Stimulated activated CD8-positive, alpha-beta memory T cell treated with anti-CD3 and anti-CD28 coated beads, Interleukin-15, amount 100 ng/mL, for 4 hours (primary cell): ENCODE measurements at regions not wholly inside any gene's neighbourhood (a gene's known extent, or its start where the extent isn't known, plus 50 kb on each side); places are given as distances from the start of the nearest gene placed in this dataset.

Source experiments
- DNase-seq, 2 donors: peaks; one replicate each; pipeline ENCODE4 v3.0.0-alpha.2; 2020; ENCODE audit warnings: low read depth in 2 of 2

DNA sequence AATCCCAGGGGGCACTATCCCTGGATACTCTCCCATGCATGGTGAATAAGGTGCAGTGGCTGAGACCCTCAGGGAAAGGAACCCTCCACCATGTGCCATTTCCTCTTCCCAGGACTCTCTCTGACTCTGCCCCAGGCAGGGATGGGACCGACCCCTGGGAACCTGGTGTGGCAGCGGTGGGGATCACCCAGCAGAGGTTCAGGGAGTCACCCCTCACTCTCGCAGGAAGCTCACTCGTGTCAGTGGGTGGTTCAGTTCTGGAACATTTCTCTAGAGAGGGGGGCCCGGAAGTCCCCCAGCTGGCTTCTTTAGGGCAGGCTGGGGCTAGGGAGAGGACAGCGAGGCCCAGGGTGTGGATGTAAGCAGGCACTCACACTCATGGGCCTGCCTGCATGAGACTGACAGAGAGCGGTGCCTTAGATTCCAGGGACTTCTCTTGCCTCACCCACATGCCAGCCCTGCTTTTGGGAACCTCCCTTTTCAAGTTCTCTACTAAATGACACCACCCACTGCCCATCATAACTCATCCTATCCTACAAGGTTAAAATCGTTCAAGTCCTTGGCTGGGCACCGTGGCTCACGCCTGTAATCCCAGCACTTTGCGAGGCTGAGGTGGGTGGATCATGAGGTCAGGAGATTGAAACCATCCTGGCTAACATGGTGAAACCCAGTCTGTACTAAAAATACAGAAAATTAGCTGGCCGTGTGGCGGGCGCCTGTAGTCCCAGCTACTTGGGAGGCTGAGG is 109.7 kb upstream of the SDK2 start:
- DNase-seq = no peak

DNA sequence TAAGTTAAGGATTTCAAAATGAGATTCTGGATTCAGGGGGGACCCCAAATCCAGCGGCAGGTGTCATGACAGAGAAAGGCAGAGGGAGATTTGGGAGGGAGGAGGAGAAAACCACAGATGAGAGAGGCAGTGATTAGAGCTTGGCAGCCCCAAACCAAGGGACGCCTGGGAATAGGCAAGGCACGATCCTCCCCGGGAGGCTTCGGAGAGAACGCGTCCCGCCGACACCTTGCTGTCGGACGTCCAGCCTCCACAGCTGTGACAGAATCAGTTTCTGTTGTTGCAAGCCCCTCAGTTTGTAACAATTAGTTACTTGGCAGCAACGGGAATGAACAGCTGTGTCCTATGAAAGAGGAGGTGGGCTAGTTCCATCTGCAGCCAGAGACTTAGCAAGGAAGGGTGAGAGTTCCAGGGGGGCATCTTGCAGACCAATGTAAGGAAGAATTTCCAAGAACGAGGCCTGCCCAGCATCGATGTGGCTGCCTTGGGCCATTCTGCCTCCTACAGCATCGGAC is 110.7 kb upstream of the SDK2 start:
- DNase-seq = no peak

DNA sequence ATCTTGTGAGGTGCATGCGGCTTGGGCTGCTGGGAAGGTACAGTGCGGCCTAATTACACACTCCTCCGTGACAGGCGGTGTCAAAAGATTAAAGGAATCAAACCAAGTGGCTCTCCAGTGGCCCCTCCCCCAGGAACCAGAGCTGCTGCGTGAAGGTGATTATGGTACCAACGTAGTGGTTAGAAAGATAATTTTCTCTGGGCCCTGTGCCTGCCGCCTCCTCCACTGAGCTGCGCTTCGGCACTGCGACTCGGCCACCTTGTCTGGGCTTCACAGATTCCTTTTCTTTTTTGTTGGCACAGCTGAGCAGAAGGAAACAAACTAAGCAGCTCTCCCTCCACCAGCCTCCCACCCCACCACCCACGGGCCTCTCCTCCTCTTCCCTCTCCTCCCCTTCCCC is 113.2 kb upstream of the SDK2 start:
- DNase-seq = no peak

DNA sequence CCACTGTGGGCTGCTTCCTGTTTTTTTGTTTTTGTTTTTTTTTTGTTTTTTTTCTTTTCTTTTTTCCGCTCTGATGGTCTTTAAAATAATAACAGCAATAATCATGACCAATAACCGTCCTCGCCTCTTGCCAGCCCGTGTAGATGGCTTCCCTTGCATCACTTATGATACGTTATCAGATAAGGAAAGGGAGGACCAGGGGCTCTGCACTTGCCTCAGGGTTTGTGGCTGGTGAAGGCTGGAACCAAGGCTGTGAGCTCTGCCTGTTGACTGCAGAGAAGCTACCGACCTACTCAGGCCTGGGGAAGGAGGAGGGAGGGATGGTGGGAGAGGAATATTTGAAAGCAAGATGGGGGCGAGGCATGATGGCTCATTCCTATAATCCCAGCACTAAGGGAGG is 114.0 kb upstream of the SDK2 start:
- DNase-seq = no peak

DNA sequence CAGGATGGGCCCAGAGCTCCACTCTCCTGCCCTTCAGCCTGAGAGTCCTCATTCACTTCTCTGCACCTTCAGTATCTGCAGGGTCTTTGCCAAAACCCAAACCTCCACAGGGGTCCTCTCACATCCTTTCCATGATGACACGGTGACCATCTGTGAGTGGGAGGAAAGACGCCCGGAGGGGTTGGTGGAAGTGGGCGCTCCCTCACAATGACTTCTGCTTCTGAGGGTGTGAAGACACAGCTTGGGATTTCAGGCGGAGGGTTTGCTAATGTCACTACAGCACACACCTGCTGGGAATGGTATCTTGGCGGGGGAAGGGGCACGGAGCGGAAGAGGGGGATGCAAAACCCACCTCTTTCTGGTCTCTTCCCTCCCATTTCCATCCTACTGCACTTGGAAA is 115.1 kb upstream of the SDK2 start:
- DNase-seq = no peak

DNA sequence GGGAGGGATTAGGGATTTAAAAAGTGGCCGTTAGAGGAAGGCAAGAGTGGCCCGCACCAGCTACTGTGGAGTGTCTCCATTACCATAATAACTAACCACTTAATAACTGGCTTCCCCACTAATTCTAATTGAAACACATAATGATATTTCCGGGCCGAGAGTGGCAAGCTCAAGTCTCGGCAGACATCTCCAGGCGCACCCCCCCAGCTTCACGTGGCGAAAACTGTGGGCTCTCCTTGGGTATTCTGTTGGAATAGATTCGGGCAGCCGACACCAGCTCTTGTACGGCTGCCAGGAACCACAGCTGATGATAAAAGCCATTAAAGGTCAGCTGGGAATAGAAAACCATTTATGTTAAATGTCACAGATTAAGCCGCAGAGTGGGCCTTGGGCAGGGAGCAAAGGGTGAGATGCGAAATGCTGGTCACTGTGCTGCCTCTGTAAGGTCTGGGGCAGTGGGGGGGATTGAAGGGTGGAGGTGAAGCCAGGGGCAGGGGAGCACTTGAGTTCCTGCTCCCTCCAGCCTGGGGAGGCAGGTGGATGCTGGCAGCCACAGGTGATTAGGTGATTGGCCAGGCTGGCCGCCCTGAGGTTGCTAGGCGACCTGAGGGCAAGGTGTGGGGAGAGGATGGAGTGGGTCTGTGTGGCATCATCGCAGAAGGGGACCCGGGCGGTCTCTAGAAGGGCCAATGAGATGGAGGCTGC is 115.6 kb upstream of the SDK2 start:
- no peak for DNase-seq

DNA sequence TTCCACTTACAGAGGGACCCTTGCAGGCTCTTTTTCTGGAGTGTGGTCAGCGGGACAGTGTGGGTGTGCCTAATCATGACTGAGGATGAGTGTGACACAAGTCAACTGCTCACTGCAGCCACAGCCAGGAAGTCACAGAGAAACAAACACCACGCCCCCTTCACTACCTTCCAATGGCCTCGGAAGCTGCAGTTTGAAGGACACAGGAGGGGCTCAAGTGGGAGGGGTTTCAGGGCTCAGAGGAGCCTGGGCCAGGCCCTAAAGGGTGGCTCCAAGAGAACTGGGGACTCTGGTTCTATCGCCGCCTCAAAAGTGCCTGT is 116.2 kb upstream of the SDK2 start:
- no peak for DNase-seq

DNA sequence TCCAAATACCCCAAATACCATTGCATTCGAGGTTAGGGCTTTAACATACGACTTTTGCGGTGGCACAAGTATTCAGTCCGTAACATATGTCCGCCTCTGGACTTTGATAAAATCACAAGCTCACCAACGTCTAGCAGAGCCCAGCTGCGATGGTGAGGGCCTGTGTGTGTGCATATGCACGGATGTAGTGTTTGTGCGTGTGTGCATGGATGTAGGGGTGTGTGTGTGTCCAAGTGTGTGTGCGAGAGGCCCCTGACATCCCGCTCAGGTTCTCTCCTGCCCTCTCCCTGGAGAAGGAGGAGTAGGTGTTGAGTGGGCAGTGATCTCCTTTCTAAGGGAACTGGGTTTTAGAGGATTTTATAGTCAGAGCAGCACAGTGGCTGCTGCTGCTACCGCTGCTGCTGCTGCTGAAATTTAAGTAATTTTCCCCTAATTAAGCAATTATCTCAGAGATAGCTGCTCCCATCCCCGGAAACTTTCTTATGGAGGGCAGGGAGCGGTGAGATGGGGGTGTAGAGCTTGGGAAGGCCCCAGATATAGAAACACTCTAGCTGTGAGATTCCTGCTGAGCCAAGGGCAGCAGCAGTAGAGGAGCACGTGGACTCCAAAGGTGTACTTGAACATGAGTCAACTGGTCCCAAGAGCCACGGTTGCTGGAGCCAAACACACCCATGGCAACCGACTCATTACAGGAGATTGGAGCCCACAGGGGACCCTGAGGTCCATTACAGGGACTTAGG is 121.7 kb upstream of the SDK2 start:
- no peak for DNase-seq

DNA sequence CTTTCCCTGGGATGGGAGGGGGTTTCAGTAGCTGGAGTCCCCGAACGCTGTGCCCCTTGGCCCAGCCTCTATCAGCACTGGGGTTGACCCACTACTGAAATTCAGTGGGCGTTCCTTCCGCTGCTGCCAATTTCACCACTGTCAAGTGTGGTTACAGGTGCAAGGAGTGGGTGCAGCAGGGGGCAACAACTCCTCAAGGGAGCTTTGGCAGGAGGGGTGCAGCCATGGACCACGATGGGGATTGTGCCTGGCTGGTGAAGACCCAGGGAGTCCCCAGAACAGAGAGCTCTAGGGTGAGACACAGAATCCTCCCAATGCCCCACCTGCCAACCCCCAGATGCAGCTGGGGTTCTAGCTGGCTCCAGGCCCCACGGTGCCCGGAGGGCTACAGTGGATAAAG is 123.5 kb upstream of the SDK2 start:
- no peak for DNase-seq

DNA sequence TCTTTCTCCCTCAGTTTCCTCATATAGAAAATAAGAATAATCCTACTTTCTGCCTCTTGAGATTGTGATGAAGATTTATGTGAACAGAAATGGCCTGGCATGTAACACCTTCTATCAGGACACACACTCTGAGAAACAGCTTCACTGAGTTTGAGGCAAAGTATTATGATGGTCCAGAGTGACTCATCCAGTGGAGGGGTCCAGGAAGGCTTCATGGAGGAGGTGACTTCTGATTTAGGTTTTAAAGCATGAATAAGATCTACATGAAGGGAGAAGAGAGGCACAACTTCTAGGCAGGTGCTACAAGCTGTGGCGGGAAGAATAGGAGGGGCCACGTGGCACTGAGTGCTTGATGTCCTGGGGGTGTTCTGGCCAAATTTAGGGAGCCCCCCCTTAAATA is 124.4 kb upstream of the SDK2 start:
- no peak for DNase-seq

DNA sequence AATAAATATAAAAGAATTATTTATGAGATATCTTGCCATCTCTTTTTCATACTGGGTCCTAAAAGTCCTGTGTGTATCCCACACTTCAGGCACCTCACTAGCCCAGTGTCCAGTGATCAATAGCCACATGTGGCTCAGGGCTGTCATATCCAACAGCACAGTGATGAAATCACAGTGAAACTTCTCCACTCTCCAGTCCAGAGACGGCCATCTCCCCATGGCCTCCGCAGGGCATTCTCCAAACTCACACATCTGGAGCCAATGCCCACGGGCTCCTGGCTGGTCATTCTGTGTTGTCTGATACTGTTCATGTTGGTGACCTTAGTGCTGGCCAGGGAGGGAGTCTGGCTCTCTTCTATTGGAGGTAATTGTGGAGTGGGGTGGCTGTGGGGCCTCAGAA is 125.2 kb upstream of the SDK2 start:
- no peak for DNase-seq

DNA sequence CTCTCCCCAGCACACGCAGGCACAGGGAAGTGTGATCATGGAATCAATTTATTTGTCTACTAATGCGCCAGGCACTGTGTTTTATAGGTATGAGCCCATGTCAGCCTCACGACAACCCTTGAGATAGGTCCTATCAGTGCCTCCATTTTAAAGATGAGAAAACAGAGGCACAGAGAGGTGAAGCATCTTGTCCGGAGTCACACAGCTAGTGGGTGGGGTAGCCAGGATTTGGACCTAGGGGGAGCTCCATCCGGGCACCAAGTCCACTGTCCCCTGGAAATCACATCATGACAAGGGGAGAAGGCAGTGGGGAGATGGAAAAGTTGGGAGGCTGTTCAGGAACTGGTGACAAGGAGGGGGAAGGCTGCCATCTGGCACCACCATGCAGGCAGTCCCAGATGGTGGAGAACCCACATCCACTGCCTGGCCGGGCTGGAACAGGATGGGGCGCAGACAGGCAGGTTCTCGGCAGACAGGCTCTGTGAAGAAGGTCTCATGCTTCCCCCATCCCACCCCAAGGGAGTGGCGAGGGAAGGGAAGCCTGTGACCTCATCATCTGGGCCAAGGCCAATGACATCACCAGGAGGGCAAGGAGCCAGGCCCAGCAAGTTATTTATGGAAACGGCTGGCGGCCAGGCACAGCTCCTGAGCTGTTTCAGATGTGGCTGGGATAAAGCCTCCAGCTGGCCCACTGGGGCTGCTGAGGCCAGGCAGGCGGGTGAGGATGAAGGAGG is 126.0 kb upstream of the SDK2 start:
- no peak for DNase-seq

DNA sequence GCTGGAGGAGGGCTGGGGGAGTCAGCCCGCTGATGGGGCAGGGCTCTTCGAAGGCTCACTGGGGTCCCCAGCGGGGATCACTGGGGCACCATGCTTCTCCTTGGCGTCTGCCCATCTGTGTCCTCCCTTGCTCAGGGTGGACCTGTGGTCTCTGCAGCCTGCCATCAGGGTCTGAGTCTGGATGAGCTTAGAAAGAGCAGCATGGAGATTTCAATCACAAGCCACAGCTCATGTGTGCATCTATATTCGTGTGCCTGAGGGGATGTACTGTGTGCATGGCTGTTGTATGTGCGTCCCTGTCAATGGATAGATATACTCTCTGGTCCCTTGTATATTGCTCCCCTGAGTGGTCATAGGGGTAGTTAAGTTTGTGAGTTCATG is 126.6 kb upstream of the SDK2 start:
- no peak for DNase-seq

DNA sequence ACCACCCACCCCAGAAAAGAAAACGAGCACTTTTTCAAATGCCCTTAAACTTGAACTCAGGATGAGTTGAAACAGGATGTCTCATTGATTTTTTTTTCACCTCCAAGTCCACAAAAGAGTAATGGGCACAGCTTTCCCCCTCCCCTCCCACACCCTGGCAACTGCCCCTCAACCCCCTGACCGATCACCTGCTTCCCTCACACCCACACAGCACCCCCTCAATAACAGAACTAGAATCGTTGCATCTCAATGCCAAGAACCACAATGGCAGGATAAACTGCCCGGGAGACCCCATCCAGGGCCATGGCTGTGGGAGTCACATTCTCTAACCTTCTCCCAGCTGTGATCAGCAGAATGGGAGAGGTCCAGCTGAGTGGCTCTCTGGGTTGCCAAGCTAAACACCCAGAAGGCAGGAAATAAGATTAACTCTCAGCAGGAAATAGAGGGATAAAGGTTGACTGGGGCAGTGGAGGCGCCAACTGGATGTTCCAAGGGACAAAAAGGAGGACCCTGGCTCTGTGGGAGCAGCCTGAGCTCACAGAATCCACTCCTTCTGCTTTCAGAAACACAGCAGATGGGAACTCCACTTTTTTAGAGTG is 128.0 kb upstream of the SDK2 start:
- DNase-seq = no peak

DNA sequence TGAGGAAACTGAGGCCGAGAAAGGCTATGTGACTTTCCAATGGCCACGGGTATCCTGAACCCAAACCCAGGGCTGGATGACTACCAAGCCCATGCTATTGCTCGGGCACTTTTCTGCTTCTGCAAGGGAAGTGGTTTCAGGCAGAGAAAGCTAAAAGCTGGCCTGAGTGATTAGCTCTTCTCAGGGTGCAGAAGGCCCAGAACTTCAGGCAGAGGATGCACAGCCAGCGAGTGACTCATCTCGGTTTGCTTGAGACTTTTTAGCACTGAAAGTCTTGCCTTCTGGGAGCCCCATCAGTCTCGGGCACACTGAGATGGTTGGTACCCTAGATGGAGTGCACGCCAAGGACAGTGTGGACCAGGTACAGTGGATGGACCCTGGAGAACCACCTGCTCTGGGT is 129.5 kb upstream of the SDK2 start:
- DNase-seq = no peak

DNA sequence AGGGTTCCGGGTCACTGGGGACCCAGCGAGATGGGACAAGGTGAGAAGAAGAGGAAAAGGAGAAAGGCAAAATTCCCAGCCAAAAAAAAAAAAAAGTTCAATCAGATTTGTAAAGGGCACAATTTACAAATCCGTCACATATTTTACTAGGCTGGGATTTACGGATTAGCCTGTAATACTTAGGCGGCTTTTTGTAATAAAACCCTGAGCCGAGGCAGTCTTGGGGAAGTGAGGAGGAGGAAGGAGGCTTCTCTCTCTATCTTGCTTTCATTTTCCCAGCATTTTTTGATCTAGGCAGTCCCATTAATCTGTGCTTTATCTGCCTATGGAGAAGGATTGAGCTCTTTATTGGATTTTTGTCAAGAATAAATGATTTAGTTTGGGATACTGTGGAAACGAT is 130.6 kb upstream of the SDK2 start:
- DNase-seq = no peak

DNA sequence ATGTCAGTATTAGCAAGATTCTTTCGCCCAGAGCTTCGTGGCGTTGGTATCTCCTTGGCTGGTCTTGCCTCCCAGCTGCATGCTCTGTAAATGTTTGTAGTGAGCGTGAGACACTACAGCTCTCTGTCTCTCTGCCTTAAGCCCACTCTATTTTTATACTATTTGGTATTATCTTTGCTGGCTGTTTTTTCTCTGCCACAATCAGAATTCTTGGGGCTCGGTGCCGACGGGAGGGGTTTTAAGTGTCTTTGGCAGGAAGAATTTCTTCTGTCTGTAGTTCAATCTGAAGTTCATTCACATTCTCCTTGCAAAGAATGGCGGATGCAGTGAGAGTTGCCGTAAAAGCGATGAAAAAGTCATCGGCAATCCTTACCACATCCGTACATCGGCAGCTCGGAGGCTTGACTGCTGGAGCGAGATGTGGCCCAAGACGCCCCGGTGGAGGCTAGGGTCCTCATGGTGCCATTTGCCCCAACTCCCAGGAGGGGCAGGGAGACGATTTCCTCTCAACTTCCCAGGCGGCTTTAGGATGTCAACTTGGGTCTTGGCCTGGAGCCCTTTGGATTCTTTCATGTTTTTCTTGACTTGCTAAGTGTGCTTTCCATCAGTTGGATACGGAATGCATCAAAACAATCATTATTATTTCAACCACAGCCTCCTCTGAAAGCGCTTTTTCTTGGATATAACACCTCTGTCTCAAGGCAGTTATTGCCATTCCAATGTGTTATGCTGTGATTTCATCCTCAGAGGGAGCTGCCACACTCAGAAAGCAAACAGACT is 132.3 kb upstream of the SDK2 start:
- no peak for DNase-seq

DNA sequence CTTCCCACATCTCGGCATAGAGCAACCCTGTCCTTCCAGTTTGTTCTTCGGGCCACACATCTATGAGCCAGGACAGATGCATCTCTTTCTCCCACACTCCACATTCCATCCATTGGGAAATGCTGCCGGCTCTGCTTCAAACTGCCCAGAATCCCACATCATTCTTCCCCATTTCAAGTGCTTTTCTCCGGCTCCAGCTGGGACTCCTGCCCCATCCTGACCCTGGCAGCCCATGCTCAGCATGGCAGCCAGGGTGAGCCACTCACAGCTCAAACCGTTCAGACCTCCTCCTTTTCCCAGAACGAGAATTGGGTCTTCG is 132.8 kb upstream of the SDK2 start:
- no peak for DNase-seq

DNA sequence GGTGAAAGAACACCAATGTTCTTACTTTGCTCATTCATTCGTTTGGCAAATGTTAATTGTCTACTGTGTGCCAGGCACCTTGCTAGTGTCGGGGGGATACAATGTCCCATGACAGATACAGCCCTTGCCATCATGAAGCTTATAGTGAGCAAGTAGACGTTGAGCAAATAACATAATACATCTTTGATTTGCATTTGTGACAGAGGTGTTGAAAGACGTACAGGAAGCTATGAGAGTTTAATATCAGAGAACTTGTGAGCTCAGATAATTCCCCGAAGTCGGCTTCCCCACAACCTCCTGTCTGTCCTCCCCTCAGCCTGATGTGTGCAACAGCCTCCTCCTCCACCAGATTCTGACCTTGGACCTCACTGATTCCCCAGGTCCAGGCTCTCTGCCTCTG is 138.0 kb upstream of the SDK2 start:
- no peak for DNase-seq

DNA sequence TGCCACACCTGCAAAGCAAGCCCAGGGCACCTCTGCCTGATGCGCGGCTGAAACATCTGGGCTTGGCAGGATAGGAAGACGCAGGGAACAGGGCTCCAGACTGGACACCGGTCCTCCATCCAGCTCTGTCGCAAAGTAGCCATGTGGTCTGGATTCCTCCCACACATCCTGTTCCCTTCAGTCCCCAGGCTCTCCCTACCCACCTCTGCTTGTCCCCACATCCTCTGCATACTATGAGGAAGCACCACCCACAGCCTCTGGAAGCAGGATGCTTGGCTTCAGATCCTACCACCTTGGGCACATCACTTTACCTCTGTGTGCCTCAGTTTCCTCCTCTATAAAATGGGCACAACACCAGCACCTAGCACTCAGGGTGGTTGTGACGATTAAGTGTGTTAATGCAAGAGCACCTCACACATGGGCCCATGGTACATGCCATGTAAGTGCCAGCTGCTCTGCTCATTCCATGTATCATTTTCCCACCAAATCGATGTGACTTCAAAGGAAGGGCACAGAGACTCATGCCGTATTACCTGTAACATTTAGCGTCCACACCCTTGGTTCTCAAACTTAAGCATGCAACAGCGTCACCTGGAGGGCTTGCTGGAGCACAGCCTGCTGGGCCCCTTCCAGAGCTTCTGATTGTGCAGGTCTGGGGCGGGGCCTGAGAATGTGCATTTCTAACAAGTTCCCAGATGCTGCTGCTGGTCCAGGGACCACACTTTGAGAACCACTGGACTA is 138.6 kb upstream of the SDK2 start:
- no peak for DNase-seq

DNA sequence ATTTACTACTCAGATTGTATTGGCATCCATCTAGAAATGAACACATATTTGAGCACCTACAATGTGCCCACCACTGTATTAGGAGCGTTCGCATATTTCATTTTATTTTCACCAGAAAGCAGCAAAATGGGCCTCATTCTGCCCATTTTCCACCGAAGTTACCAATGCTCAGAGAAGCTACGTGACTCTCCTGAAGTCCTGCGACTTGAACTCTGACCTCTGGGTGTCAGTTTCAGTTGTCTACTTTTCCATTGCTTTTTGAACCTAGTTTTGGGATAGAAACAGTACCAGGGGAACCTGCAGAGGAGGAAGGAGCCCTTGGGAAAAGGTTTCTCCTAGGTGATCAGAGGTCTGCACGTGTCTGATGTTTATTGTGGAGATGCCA is 139.1 kb upstream of the SDK2 start:
- DNase-seq = no peak
